ENCODE measurements at regions not wholly inside any gene's neighbourhood (a gene's known extent, or its start where the extent isn't known, plus 50 kb on each side); places are given as distances from the start of the nearest gene placed in this dataset.

DNA sequence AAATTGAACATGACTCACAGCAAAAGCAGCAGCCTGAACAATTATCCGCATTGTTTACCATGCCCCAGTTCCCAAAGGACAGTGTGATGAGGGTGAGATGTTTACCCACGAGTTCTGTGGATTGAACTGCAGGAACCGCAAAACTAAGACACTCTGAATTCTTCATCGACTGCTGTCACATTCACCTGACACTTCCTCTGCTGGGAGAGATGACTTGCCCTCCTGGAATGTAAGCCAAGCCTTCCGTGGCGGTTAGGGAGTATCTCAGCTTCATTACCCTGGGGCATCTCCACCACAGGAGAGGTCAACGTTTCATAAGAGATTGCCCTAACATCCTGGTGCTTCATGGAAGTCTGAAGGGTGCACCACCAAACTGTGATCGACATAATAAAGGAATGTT, 374.6 kb upstream of the ADARB2 start:
- peaks cover 0 to 7% (median 6%) of the 10 kb centered on the region in 10 experiments; a peak in 13 of 20 replicates for H3K4me1 ChIP-seq
- no peak overlapping the region for H3K4me3 ChIP-seq
- H3K9ac ChIP-seq, result no peak overlapping the region
- H4K20me1 ChIP-seq, result no peaks in the 10 kb centered on the region
- H3K36me3 ChIP-seq, result no peaks in the 10 kb centered on the region
- no peak overlapping the region for H3K4me2 ChIP-seq
- H3K27me3 ChIP-seq, result no peaks in the 10 kb centered on the region
- TF ChIP-seq Cebpa-rat (IDR thresholded peaks at IDR 0.05), result no peak
- peaks cover 0 to 13% (median 4%) of the 10 kb centered on the region in 11 experiments; a peak in 13 of 22 replicates for H3K9me3 ChIP-seq (replicated peaks in 1 of 11)
- H3K27ac ChIP-seq, result no peak overlapping the region

DNA sequence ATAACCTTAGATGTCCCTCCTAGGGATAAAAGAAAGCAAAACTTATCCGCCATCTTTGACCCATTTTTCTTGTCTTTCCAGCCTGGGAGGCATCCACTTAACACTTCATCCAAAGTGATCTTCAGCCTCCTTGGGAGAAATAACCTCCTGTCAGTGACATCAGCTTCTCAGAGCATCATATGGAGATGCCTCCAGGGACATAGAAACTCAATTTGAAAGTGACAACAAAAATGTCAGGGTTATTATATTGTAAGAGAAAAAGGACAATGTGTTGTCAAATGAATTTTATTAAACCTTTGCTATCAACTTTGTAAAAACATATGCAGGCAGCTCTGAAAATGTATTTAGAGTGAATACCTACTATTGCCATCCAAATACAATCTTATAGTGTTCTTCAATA, 371.2 kb upstream of the ADARB2 start:
- no peak for TF ChIP-seq Cebpa-rat (IDR thresholded peaks at IDR 0.05)
- no peaks in the 10 kb centered on the region for H4K20me1 ChIP-seq
- H3K4me3 ChIP-seq, result no peak overlapping the region
- no peaks in the 10 kb centered on the region for H3K4me1 ChIP-seq
- H3K4me2 ChIP-seq, result no peak overlapping the region
- H3K9ac ChIP-seq, result no peak overlapping the region
- H3K27ac ChIP-seq, result no peak overlapping the region
- H3K9me3 ChIP-seq (replicated peaks in 1 of 11), result no peaks in the 10 kb centered on the region
- H3K27me3 ChIP-seq, result no peaks in the 10 kb centered on the region
- no peaks in the 10 kb centered on the region for H3K36me3 ChIP-seq

DNA sequence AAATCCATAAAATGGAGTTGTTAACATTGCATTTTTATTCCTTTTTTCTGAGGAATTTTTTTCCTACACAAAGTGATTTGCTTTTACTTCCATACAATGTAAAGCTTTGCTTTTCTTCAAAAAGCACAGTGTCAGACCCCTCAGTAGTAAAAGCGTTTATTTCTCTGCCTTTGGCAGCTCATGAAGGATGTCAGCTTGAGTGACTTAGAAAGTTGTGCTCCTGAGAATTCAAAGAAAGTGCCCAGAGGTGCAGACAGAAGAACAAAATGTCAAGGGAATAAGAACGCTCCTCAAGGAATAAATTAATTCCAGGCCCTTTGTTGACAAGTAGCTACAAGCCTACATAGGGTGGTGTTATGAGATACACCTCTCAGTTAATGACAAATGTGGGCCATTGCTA, 369.3 kb upstream of the ADARB2 start:
- no peak overlapping the region for H3K9ac ChIP-seq
- H4K20me1 ChIP-seq, result no peaks in the 10 kb centered on the region
- H3K4me1 ChIP-seq, result no peaks in the 10 kb centered on the region
- no peaks in the 10 kb centered on the region for H3K36me3 ChIP-seq
- TF ChIP-seq Cebpa-rat (IDR thresholded peaks at IDR 0.05), result no peak
- H3K27ac ChIP-seq, result no peak overlapping the region
- H3K9me3 ChIP-seq (replicated peaks in 1 of 11), result no peaks in the 10 kb centered on the region
- H3K4me3 ChIP-seq, result no peak overlapping the region
- H3K27me3 ChIP-seq, result no peaks in the 10 kb centered on the region
- H3K4me2 ChIP-seq, result no peak overlapping the region

DNA sequence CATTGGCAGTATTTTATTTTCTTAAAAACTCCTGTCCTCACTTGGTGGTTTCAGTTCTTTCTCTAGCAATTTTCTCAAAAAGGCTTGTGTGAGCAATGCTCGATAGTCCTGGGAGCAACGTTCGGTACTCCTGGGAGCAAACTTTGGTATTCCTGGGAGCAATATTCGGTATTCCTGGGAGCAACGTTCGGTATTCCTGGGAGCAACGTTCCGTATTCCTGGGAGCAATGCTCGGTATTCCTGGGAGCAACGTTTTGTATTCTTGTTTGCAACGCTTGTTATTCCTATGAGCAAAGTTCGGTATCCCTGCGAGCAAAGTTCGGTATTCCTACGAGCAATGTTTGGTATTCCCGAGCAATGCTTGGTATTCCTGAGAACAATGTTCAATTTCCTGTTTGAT, 362.0 kb upstream of the ADARB2 start:
- H3K27me3 ChIP-seq, result no peaks in the 10 kb centered on the region
- no peaks in the 10 kb centered on the region for H3K4me1 ChIP-seq
- H3K9ac ChIP-seq, result no peak overlapping the region
- no peak for TF ChIP-seq Cebpa-rat (IDR thresholded peaks at IDR 0.05)
- H3K4me2 ChIP-seq, result no peak overlapping the region
- no peak overlapping the region for H3K4me3 ChIP-seq
- no peaks in the 10 kb centered on the region for H3K9me3 ChIP-seq (replicated peaks in 1 of 11)
- H4K20me1 ChIP-seq, result no peaks in the 10 kb centered on the region
- H3K36me3 ChIP-seq, result no peaks in the 10 kb centered on the region
- no peak overlapping the region for H3K27ac ChIP-seq

DNA sequence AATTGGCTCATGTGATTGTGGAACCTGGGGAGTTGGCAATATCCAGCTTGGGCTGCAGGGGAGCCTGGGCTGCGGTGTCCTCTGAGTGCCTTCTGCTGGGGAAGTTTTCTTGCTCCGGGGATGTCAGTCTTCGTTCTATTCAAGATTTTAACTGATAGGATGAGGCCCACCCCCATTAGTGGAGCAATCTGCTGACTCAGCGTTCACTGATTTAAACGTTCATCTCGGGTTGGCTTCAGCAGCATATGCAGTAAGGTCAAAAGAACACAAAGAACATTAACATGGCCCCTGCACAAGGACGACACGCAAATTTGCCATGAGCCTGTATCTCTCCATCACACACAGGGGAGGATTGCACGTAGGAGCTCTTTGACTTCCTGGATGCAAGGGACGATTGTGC, 360.6 kb upstream of the ADARB2 start:
- no peak overlapping the region for H3K4me3 ChIP-seq
- no peaks in the 10 kb centered on the region for H3K27me3 ChIP-seq
- no peaks in the 10 kb centered on the region for H3K4me1 ChIP-seq
- no peak for TF ChIP-seq Cebpa-rat (IDR thresholded peaks at IDR 0.05)
- no peaks in the 10 kb centered on the region for H3K9me3 ChIP-seq (replicated peaks in 1 of 11)
- H3K4me2 ChIP-seq, result no peak overlapping the region
- no peak overlapping the region for H3K27ac ChIP-seq
- no peak overlapping the region for H3K9ac ChIP-seq
- no peaks in the 10 kb centered on the region for H4K20me1 ChIP-seq
- no peaks in the 10 kb centered on the region for H3K36me3 ChIP-seq

DNA sequence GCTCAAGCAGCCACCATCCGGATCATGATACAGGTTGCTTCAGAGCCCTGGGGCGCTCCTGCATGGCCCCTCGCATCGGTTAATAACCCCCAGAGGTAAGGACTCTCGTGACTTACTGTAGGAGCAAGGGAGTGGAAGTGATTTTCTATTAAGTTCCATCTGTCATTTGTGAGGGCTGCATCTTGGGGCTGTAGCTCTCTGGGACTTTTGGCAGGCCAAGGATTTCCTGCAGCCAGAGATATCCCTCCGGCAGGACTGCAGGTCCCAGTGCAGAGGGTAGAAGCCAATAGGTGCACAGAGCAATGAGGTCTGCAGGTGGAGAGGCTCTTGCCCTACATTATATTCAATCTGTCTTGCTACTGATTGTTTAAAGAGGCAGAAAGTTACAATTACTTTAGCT, 356.8 kb upstream of the ADARB2 start:
- no peaks in the 10 kb centered on the region for H3K4me1 ChIP-seq
- TF ChIP-seq Cebpa-rat (IDR thresholded peaks at IDR 0.05), result no peak
- no peaks in the 10 kb centered on the region for H3K36me3 ChIP-seq
- no peaks in the 10 kb centered on the region for H3K9me3 ChIP-seq (replicated peaks in 1 of 11)
- H3K27me3 ChIP-seq, result no peaks in the 10 kb centered on the region
- H3K4me2 ChIP-seq, result no peak overlapping the region
- no peak overlapping the region for H3K9ac ChIP-seq
- no peaks in the 10 kb centered on the region for H4K20me1 ChIP-seq
- no peak overlapping the region for H3K27ac ChIP-seq
- no peak overlapping the region for H3K4me3 ChIP-seq

DNA sequence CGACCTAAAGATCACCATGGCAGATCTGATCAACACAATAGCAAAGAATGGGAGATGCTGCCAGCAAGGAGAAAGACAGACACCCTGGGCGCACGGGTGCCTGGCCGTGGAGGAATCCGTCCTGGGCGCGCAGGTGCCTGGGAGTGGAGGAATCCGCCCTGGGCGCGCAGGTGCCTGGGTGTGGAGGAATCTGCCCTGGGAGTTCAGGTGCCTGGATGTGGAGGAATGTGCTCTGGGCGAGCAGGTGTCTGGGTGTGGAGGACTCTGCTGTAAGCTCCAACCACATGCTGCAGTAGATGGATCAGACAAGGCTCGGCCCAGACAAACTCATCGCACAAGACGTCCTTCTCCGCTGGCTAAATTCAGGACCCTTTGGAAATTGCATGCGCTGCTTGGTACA, 346.3 kb upstream of the ADARB2 start:
- H3K9me3 ChIP-seq (replicated peaks in 1 of 11), result peaks cover 0 to 10% (median 6%) of the 10 kb centered on the region in 11 experiments; a peak in 11 of 22 replicates
- no peaks in the 10 kb centered on the region for H3K36me3 ChIP-seq
- no peaks in the 10 kb centered on the region for H3K27me3 ChIP-seq
- H3K4me2 ChIP-seq, result no peak overlapping the region
- H3K4me1 ChIP-seq, result no peaks in the 10 kb centered on the region
- no peak for TF ChIP-seq Cebpa-rat (IDR thresholded peaks at IDR 0.05)
- no peak overlapping the region for H3K9ac ChIP-seq
- H3K27ac ChIP-seq, result no peak overlapping the region
- H3K4me3 ChIP-seq, result no peak overlapping the region
- H4K20me1 ChIP-seq, result no peaks in the 10 kb centered on the region

DNA sequence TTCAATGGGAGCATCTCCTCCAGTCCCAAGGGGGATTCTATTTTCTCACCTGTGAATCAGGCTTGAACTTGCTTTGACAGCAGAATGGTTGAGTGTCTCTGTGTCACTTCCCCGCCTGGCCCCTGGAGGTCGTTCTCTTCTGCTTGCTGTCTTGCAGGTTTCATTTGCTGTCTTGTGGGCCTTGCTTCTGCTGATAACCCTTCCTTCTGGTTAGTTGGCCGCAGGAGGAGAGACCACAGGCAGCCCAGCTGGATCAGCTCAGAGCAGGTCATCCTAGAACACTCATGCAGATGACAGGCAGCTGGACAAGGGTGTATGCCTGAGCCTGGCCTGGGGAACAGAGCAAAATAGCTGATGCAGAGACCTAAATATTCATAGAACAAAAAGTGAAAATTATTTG, 344.2 kb upstream of the ADARB2 start:
- no peaks in the 10 kb centered on the region for H4K20me1 ChIP-seq
- no peak overlapping the region for H3K9ac ChIP-seq
- no peaks in the 10 kb centered on the region for H3K36me3 ChIP-seq
- no peaks in the 10 kb centered on the region for H3K4me1 ChIP-seq
- TF ChIP-seq Cebpa-rat (IDR thresholded peaks at IDR 0.05), result no peak
- no peaks in the 10 kb centered on the region for H3K9me3 ChIP-seq (replicated peaks in 1 of 11)
- no peak overlapping the region for H3K4me2 ChIP-seq
- no peak overlapping the region for H3K4me3 ChIP-seq
- no peak overlapping the region for H3K27ac ChIP-seq
- no peaks in the 10 kb centered on the region for H3K27me3 ChIP-seq

DNA sequence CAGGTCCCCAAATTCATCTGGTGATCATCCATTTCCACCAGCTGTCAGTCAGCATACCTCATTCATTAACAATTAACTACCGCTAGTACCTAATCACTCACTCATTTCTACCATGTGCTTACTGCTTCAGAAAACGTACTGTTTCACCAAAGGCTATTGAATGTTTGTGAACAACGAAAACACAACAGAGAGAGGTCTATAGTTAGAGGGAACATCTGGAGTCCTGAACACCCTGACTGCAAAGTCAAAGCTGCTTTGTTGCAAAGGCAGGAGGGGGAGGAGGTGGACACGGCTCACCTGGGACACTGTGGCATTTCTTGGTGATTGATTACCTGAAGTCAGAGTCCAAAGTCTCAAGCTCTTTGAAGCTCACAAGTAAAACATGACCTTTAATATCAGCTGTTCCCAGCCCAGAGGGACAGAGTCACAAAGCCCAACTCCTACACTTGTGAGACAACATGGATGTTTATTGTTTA, 342.3 kb upstream of the ADARB2 start:
- H3K4me2 ChIP-seq, result no peak overlapping the region
- no peaks in the 10 kb centered on the region for H3K4me1 ChIP-seq
- H3K9me3 ChIP-seq (replicated peaks in 1 of 11), result no peaks in the 10 kb centered on the region
- no peak overlapping the region for H3K9ac ChIP-seq
- no peaks in the 10 kb centered on the region for H3K36me3 ChIP-seq
- H3K27ac ChIP-seq, result no peak overlapping the region
- no peak overlapping the region for H3K4me3 ChIP-seq
- H3K27me3 ChIP-seq, result no peaks in the 10 kb centered on the region
- no peaks in the 10 kb centered on the region for H4K20me1 ChIP-seq
- no peak for TF ChIP-seq Cebpa-rat (IDR thresholded peaks at IDR 0.05)

DNA sequence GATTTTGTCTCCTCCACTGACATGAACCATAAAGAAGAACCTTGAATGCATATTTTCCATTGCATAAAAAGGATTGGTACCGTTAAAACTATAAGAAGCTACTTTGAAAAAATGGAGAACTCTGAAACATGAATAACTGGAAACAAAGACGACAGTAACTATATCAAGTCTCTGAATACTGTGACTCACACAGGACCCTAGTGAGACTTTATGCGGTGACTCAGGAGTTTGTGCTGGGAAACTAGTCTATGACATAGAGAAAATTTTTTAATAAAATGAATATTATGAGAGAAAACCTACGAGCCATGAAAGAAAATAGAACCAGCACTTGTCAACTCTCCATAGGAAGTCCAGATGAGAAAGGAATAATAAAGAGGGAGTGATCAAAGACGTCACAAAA, 339.9 kb upstream of the ADARB2 start:
- Histone ChIP-seq H3K36me3 (no peaks in the 10 kb centered on the region), H3K9ac (no peak overlapping the region), H3K27ac (no peak overlapping the region), H4K20me1 (no peaks in the 10 kb centered on the region), H3K4me2 (no peak overlapping the region), H3K4me1 (no peaks in the 10 kb centered on the region), H3K4me3 (no peak overlapping the region), H3K27me3 (no peaks in the 10 kb centered on the region), H3K9me3 (replicated peaks in 1 of 11) (no peaks in the 10 kb centered on the region)
- no peak for TF ChIP-seq Cebpa-rat (IDR thresholded peaks at IDR 0.05)

DNA sequence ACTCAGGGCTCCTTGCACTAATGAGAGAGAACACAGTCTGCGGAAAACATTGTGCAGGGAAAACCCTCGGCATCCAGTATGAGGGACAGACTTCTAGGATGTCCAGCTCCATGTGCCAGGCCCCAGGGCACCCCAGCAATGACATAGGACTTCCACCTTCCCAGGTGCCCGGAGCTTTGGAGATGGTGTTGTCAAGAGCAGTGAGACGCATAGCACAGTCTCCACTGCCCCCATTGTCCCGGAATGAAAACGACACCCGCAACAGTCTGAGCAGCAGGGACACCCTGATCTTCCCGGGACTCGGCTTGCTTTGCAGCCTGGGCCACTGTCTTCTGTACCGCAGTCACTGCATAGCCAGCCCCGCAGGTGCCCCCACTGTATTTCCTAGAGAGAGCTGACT, 339.2 kb upstream of the ADARB2 start:
- Histone ChIP-seq H3K9me3 (replicated peaks in 1 of 11) (no peaks in the 10 kb centered on the region), H3K36me3 (no peaks in the 10 kb centered on the region), H3K27me3 (no peaks in the 10 kb centered on the region), H3K27ac (no peak overlapping the region), H3K4me2 (no peak overlapping the region), H3K4me3 (no peak overlapping the region), H3K9ac (no peak overlapping the region), H3K4me1 (no peaks in the 10 kb centered on the region), H4K20me1 (no peaks in the 10 kb centered on the region)
- no peak for TF ChIP-seq Cebpa-rat (IDR thresholded peaks at IDR 0.05)

Data from BLaER1 treated with 17β-estradiol and CSF1 and Interleukin-3, amounts not matched to agents 10 nM and 100 nM (cell line).